GM12864 (cell line): ENCODE measurements at regions not wholly inside any gene's neighbourhood (a gene's known extent, or its start where the extent isn't known, plus 50 kb on each side); places are given as distances from the start of the nearest gene placed in this dataset.

Source experiments
- DNase-seq: peaks from one replicate; pipeline ENCODE4 v3.0.0-alpha.2; 2011; ENCODE audit warnings: low read depth
- H3K4me3 ChIP-seq: 2 replicates; pipeline ENCODE4 v1.5.1; 2011; ENCODE audit warnings: mild to moderate bottlenecking, low read depth, low read length, control low read depth
- CTCF ChIP-seq: IDR thresholded peaks from 2 replicates; pipeline ENCODE4 v1.5.1; 2011; ENCODE audit warnings: low read depth, mild to moderate bottlenecking, moderate library complexity, low read length, control low read depth, inconsistent platforms; ENCODE audit errors: missing control alignments

GRCh38 chr4:158458271-158458895 is 63.3 kb upstream of the RXFP1 start:
- no peak for DNase-seq
- H3K4me3 ChIP-seq, result no peak overlapping the region
- TF ChIP-seq CTCF, result no peak

- no peak for DNase-seq
- TF ChIP-seq CTCF, result no peak
- no peak overlapping the region for H3K4me3 ChIP-seq
Measured at GRCh38 chr4:158459085-158459820, 62.4 kb upstream of the RXFP1 start.

- no peak overlapping the region for H3K4me3 ChIP-seq
- TF ChIP-seq CTCF, result no peak
- no peak for DNase-seq
Measured at GRCh38 chr4:158461336-158461735, 60.3 kb upstream of the RXFP1 start.

- no peak for DNase-seq
- H3K4me3 ChIP-seq, result no peak overlapping the region
- TF ChIP-seq CTCF, result no peak
Measured at GRCh38 chr4:158462611-158463010, 59.1 kb upstream of the RXFP1 start.
